GM21360 (cell line): ENCODE measurements at regions not wholly inside any gene's neighbourhood (a gene's known extent, or its start where the extent isn't known, plus 50 kb on each side); places are given as distances from the start of the nearest gene placed in this dataset.

Experiments
- ATAC-seq: cut with Tn5 transposase; IDR thresholded peaks from one replicate; pipeline ENCODE4 v1.9.1; 2021; ENCODE audit warnings: mild to moderate bottlenecking, moderate library complexity; ENCODE audit not compliant: unreplicated experiment

DNA sequence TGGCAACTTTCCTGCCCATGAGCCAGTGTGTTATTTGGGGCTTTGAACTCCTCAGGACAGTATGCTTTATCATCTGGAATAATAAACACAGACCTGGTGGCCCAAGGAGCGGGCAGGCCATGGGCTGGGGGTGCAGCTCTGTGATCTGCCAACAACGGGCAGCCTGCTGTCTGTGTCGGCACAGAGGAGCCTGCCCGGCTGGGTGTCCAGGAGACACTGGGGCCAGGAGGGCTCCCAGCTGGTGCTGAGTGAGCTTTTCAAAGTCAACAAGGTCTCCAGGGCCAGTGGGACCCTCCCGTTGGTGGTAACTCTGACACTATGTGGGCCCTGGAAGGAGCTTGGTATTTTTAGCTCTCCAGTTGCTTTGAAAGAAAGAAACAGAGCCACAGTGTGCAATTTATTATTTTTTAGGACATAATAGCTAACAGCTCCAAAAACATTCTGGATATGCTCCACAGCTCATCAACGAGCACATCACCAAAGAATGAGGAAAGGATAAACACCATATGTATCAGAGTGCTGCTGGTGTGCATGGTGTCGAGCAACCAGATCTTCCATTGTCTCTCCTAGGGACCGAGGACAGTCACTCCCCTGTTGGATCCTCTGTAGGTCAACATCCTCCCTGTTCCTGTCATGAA is 488.7 kb upstream of the USP24 start:
- no peak for ATAC-seq

DNA sequence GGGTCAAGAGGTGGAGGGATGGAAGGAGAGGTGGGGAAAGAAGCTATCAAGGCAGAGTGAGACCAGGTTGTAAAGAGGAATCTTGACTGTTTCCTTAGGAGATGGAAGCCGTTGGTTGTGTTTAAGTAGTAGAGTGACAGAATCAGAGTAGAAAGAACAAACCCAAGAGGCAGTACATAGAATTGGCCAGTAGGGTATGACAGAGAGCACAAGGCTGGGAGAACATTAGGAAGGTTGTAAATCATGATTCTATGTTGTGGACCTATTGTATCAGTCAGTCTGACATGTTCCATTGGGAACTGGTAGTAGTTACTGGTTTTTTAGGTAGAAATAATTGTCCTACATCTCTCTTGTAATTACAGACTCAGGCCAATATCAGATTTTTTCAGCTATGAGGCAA is 486.9 kb upstream of the USP24 start:
- peak; percentile 90 for ATAC-seq

DNA sequence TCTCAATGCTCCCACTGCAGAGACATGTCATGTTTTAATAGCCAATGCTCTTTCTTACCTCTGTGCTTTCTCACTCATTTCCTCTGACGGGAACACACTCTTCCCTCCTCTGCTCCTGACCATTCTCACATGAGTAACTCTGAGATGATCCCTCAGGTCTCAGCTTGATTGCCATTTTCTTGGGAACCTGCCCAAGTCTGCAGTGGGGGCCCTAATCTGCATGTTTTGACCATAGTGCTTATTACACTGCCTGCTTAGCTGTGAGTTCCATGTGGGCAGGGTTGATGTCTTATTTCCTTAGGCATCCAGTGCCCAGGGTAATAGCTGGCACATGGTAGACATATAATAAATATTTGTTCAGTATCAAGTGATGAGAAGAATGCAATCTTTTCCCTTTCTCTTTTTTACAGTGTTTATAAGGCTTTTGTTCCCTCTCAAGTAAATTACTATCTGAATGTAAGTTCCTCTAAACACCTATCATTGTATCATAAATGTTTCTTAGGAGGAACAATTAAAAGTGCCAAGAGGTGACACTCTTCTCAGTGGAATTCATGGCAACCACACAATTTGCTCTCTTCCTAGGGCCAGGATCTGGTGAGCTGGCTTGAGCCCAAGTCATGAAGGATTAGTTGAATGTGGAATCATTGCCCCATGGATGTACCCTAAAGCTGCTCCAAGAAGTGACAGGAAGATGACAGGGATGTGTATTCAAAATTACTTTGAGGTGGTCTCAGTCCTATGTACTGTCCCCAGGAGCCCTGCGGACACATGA is 485.4 kb upstream of the USP24 start:
- ATAC-seq = no peak

DNA sequence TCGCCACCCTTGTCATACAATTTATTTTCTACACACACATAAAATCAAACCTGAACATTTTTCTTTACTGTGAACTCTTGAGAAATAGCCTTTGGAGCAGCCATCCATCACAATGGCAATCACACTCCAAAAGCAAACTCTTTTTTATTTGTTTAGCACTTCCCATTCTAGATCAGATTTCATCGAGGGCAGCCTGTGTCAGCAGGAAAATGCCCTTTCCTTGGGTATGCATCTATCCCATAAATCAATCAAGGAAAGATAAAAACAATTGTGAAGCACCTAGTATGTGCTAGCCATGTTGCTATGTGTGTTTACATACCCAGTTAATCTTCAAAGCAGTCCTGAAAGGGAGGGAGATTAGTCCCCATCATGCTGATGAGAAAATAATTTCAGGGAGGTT is 484.1 kb upstream of the USP24 start:
- ATAC-seq = no peak

DNA sequence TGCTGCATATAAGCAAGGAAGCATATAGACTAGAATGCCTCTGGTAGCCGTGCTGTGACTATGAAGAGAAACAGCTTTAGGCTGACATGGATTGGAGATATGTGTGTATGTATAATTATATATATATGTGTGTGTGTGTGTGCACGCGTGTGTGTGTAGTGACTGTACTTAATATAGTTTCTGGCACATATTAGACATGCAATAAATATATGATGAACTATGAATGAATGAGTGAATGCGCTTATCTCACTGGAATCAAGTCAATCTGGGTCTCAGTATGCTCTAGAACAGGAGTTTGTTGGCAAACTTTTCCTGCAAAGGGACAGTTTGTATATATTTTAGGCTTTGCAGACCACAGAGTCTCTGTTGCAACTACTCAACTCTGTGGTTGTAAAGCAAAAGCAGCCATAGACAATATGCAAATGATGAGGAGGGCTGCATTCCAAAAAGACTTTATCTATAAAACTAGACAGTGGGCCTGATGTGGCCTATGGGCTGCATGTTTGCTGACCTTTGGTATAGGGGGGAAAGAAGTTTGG is 482.9 kb upstream of the USP24 start:
- ATAC-seq = no peak

DNA sequence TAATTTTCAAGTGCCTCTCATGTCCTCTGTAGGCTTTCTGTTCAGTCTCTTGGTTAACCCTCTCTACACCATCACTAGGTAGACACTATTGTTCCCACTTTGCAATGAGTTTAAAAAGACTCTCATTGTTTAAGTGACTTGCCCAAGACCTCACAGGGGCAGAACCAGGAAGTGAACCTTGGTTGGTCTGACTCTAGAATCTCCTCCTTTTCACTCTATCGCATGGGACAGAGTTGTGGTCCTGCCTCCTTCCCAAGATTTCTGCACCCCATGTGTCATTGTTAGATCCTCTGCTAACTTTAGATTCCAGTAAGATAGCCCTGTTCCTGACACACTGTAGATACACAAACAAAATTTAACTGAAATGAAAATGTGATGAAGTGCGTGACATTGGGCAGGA is 481.7 kb upstream of the USP24 start:
- ATAC-seq = no peak

DNA sequence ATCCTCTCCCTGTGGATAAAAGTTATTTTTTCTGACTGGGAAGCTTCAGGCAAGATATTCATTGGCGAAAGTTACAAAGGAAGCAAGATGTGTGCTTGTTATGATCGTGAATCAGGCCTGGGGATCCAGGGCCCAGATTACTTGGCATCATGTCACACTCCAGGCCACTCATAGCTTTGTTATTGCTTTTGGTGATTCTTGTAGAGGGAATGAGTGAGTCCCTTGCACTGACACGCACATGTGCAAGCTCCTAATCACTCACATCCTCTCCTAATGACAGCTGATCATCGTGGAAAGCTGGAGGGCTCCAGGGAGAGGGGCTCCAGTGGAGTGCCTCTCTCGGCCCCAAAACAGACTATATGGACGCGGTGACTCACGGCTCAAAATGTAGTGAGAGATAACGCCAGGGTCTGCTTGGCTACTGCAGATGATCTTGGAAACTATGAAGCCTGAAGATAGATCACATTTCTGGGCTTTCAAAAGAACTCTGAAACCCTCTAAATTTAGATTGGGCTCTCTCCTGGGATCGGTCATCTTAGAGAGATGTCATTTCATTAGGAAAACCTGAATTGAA is 481.1 kb upstream of the USP24 start:
- ATAC-seq = no peak

DNA sequence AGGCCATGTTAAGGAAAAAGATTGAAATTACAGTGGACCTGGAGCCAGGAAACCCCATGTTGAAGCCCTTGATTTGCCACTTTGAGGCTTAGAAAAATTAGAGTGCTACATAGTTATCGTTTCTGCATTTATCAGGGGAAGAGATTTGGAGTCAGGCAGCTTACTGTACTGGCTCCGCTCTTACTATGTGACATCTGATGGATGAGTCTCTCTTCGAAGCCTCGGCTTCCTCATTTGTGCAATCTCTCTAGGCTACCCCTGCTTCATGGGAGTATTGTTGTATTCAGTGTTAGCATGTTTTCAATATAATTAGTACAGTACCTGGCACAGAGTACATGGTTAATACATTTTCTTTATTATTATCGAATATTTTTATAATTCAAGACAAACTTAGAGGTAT is 480.4 kb upstream of the USP24 start:
- ATAC-seq = no peak

DNA sequence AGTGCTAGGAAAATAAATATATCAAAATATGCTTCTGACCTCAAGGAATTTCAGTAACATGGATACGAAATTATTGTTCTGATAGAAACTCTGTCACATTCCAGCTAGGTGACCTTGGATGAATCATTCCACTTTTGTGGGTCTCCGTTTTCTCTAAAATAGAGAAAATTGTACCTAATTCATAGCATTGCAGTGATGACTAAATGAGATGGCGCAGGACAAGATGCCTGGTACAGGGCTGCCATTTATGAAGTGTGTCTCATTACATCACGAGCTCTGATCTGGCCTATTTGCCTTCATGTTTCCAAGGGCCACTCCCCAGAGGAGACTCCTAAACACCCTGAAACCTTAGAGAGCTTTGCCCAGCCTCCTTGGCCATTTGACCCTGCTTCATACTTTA is 480.0 kb upstream of the USP24 start:
- no peak for ATAC-seq

DNA sequence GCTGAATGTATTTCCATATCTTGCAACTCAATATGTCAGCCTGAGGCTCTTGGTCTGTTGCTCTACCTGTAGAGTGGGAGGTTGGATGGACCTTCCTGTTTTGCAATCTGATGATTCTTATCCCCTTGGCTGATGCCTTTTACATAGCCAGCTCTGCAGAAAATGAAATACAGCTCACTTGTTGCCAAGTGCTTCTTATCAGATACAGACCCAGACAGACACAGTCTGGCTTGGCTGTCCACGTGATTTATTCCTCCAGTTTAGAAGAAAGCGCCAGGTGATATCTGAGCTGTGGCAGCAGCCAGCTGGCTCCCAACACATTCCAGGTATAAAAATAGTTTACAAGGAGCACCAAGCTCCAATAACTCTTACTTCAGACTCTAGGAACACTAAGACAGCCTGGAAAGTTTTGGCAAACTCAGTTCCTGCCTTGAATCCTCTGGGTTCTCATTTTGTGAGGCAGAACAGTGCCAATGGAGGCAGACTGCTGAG is 479.2 kb upstream of the USP24 start:
- no peak for ATAC-seq

DNA sequence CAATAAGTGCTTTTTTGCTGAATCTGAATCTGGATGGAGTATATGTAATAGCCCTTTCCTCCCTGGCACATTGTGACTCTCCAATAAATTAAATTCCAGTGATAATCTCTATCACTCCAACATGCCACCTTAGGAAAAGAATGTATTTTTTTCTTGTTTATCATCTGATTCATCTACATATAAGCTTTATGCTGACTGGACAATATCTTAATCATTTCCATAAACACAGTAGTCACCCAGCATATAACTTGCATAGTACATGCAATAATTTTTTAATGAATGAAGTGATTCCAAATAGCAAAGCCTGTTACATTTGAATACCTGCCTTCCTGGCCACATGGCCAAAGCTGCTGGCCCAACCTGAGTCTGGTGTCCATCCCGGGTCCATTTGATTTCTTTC is 477.6 kb upstream of the USP24 start:
- no peak for ATAC-seq

DNA sequence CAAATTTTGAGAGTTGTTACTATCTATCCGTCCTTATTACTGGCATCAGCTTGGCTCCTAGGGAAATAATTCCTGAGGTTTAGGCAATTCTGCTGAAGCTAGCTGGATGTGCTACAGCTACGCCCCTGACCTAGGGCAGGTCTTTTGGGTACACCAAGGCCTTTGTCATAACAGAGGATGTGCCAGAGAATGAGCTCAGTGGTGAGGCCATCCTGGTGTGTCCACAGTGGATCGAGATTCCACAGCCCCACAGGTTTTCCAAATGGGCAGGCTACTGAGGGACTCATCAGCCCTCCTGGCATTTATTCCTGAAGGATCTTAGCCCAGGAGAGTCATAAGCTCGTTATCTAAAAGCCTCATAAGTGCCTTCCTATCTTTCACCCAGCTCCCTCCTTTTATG is 475.2 kb upstream of the USP24 start:
- ATAC-seq = no peak

DNA sequence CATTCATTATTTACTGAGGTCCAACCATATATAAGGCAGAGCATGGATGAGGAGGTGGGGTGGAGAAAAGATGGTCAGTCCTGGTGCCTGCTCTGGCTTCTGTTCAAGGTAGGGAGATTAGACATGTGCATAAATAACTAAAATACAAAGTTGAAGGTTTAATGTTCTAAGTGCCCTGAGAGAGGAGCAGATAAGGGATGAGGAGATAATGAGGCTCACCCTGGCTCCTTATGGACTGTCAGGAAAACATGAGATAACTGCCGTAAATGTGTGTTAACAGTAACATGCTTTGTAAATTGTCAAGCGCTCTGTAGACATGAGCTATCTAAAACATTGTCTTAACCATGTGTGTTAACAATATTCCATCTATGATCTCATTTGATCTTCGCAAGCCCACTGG is 474.6 kb upstream of the USP24 start:
- no peak for ATAC-seq

DNA sequence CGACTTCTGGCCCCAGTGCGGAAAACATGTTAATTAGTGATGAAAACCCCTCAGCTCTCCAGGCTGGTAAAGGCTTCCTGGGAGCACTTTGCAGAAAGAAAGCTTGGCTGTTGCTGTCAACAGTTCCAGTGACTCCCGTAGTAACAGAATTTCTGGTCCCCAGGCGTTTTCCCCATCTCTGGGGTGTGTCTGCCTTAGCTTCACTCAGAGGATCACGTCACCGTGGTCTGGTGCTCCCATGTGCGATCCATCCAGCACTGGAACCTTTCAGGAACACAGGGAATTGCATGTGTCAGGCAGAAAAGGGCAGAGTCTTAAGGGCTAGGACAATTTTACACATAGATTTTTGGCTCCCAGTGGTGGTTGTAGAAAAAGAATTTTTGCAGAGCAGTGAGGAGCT is 470.4 kb upstream of the USP24 start:
- ATAC-seq = no peak

DNA sequence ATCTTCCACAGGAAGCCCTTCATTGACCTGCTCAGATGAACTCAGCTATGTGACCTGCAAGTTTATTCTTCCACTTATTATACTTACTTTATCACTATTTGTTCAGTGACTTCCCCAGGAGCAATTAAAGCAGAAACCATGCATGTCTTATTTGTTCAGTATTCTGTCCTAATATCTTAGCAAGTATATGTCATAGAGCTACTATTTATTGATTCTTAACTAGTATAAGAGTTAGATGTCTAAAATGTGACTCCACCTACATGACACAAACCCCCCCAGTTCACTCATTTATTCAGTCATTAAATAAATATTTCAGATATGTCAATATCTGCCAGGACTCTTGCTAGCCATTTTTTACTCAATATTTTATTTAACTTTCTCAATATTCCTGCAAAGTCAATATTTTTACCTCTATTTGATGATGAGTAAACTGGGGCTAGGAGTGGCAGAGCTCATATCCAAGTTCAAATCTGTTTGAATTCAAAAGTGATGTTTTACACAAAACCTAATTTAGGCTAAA is 469.0 kb upstream of the USP24 start:
- no peak for ATAC-seq

DNA sequence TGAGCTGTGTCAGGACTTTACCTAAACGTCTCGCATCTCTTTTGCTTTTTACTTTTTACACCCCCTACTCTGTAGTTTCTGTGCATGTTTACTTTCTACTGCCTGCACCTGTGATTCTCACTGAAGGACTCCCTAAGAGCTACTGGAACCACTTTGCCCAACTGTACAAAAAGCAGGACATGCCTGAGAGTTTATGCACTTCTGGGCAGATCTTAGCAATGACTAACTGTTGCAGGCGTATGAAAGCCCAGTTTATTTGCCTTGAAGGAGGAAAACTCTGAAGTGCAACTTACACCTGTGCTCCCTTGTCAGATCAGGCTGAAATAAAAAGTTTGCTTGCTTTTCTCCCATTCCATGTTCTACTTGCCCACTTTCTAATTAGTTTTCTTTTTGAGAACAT is 467.0 kb upstream of the USP24 start:
- ATAC-seq = no peak

DNA sequence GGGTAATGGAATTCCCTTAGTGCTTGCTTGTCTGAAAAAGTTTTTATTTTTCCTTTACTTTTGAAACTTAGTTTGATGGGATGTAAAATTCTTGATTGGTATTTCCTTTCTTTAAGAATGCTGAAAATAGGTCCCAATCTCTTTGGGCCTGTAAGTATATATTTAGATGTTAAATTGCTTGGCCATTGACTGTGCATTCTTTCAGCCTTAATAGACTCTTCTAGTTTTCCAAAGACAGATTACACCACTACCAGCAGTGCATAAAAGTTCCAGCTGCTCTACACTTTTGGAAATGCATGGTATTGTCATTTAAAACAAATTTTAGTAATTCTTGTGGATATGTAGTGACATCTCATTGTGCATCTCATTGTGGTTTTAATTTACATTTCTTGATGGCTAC is 464.8 kb upstream of the USP24 start:
- ATAC-seq = no peak

DNA sequence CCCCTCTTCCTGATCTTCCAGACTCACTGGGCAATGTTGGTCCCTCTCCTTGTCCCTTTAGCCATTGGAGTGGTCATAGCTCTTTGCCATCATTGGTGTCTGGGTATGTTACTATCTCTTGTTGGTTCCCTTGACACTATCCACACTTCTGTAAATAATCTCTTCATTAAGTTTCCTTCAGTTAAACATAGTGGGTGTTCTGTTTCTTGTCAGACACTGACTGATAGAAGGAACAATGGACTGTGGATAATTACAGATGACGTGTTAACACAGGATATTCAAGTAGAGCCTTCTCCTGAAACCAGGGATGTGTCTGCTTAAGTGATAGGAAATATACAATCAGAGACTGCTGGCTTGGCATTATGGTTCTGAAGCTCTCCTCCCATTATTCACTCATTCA is 458.3 kb upstream of the USP24 start:
- ATAC-seq = no peak

DNA sequence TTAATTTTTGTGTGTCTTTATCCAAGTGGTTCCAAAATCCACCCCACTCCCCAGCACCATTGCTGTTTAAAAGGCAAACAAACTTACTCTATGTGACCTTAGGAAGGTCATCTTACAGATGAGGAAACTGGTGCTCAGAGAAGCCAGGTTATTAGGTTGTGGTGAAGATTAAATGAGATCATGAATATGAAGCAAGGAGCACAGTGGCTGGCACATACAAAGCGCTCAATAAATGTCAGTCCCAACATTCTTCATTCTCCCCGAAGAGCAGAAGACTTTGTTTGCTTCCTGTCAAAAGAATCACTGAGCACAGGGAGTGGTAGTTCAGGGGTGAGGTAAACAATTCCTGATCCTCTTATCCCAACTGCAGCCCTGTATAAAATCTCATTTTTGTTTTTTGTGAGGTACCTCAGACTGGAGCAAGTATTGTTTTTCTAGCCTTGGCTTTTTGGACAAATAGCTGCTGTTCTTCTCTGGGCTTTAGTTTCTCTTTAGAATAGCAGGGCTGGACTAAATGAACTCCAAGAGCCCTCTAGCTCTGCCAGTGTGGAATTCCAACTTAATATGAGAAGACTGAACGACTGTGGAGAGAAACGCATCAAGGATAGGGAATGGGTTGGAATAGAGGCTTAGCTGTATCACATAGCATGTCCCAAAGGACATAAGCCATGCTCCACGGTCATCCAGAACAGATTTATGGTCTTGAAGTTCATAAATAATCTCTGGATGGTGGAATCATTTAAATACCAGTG is 455.3 kb upstream of the USP24 start:
- no peak for ATAC-seq

DNA sequence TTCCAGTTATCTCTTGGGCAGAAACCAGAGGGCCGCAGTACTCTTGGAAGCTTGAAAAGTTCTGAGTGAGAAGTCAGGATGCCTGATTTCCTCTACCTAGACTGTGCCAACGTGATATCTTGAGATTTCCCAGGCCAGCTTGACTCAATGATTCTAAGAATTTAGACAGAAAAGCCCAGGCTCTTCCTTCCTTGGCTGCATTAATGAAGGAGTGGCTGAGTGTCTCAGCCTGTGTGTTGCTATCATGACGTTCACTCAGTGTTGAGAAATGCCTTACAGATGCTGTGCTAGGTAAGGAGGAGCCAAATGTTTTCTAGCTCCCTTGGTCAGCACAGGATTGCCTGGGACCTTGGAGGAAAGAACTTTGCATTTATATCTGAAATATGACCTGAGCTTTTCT is 454.1 kb upstream of the USP24 start:
- no peak for ATAC-seq

DNA sequence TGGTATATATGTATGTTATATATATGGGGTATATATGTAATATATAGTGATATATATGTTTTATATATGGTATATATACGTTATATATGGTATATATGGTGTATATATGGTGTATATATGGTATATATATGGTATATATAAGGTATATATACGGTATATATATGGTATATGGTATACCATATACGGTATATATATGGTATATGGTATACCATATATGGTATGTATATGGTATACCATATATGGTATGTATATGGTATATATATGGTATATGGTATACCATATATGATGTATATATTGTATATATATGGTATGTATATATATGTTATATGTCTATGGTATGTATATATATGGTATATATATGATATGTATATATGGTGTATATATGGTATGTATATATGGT is 447.7 kb upstream of the USP24 start:
- ATAC-seq = no peak
